Mesenchymal stem cell (in vitro differentiated cells and primary cell): ENCODE measurements at regions not wholly inside any gene's neighbourhood (a gene's known extent, or its start where the extent isn't known, plus 50 kb on each side); places are given as distances from the start of the nearest gene placed in this dataset.
"Not testable (repeated sequence)": the region's sequence is repeated elsewhere in the genome, so short reads cannot be mapped to it uniquely, and the experiment has no call there.

Source experiments
- DNase-seq: peaks from one replicate; pipeline ENCODE4 v3.0.0-alpha.2; 2013
- H2AFZ ChIP-seq: one replicate; pipeline ENCODE4 v1.6.1; 2013; ENCODE audit warnings: low read depth, mild to moderate bottlenecking, control low read depth, inconsistent platforms, low read length, moderate library complexity
- H2AK5ac ChIP-seq: 2 replicates; pipeline ENCODE4 v1.6.1; 2013; ENCODE audit warnings: low read length, moderate library complexity, mild to moderate bottlenecking, inconsistent platforms; ENCODE audit not compliant: severe bottlenecking
- H2BK120ac ChIP-seq: one replicate; pipeline ENCODE4 v1.6.1; 2013; ENCODE audit warnings: low read depth, mild to moderate bottlenecking, inconsistent platforms, low read length, moderate library complexity
- H2BK12ac ChIP-seq, 2 experiments: one replicate each; pipeline ENCODE4 v1.6.1; 2013; ENCODE audit warnings: inconsistent platforms in 2 of 2, low read length in 2 of 2, mild to moderate bottlenecking in 2 of 2, moderate library complexity in 2 of 2, control low read depth in 1 of 2
- H2BK15ac ChIP-seq: one replicate; pipeline ENCODE4 v1.6.1; 2013; ENCODE audit warnings: mild to moderate bottlenecking, low read depth, inconsistent platforms; ENCODE audit not compliant: poor library complexity, severe bottlenecking
- H2BK5ac ChIP-seq: 2 replicates; pipeline ENCODE4 v1.6.1; 2013; ENCODE audit warnings: low read depth, mild to moderate bottlenecking, low read length, control low read depth, inconsistent platforms; ENCODE audit not compliant: poor library complexity, severe bottlenecking
- H3K14ac ChIP-seq, 2 experiments: one replicate each; pipeline ENCODE4 v1.6.1; 2013; ENCODE audit warnings: inconsistent platforms in 2 of 2, low read length in 2 of 2, control low read depth in 1 of 2, mild to moderate bottlenecking in 1 of 2, moderate library complexity in 1 of 2
- H3K18ac ChIP-seq, 2 experiments: one replicate each; pipeline ENCODE4 v1.6.1; 2013; ENCODE audit warnings: inconsistent platforms in 2 of 2, low read length in 2 of 2, control low read depth in 1 of 2, low read depth in 1 of 2, mild to moderate bottlenecking in 1 of 2
- H3K23ac ChIP-seq, 2 experiments: one replicate each; pipeline ENCODE4 v1.6.1; 2013; ENCODE audit warnings: inconsistent platforms in 2 of 2, low read length in 2 of 2, mild to moderate bottlenecking in 2 of 2, moderate library complexity in 2 of 2, control low read depth in 1 of 2
- H3K27ac ChIP-seq: 2 replicates; pipeline ENCODE4 v1.5.1; 2013; ENCODE audit warnings: mild to moderate bottlenecking, moderate library complexity, low read length, control low read depth, inconsistent platforms; ENCODE audit not compliant: poor library complexity, severe bottlenecking
- H3K27me3 ChIP-seq, 2 experiments: 2 replicates each; pipeline versions ENCODE4 v1.6.1 to v1.7.0; 2013; ENCODE audit warnings: low read length in 2 of 2, mild to moderate bottlenecking in 2 of 2, moderate library complexity in 2 of 2, control low read depth in 1 of 2, inconsistent platforms in 1 of 2; ENCODE audit not compliant: control insufficient read depth in 1 of 2, insufficient read depth in 1 of 2
- H3K36me3 ChIP-seq, 2 experiments: 2 replicates each; pipeline versions ENCODE4 v1.6.1 to v1.7.0; 2013; ENCODE audit warnings: low read length in 2 of 2, control low read depth in 1 of 2, inconsistent platforms in 1 of 2, low read depth in 1 of 2, mild to moderate bottlenecking in 1 of 2; ENCODE audit not compliant: insufficient read depth in 2 of 2, control insufficient read depth in 1 of 2
- H3K4ac ChIP-seq, 2 experiments: one replicate each; pipeline ENCODE4 v1.6.1; 2013; ENCODE audit warnings: inconsistent platforms in 2 of 2, low read length in 2 of 2, mild to moderate bottlenecking in 2 of 2, moderate library complexity in 2 of 2, control low read depth in 1 of 2, low read depth in 1 of 2
- H3K4me1 ChIP-seq: 2 replicates; pipeline ENCODE4 v1.6.1; 2013; ENCODE audit warnings: low read depth, low read length, control low read depth; ENCODE audit not compliant: control insufficient read depth, insufficient read depth
- H3K4me2 ChIP-seq: 2 replicates; pipeline ENCODE4 v1.6.1; 2013; ENCODE audit warnings: low read length, mild to moderate bottlenecking, inconsistent platforms; ENCODE audit not compliant: poor library complexity, severe bottlenecking
- H3K4me3 ChIP-seq, 2 experiments: 2 replicates each; pipeline versions ENCODE4 v1.5.1 to v1.7.0; 2013; ENCODE audit warnings: low read length in 2 of 2, mild to moderate bottlenecking in 2 of 2, control low read depth in 1 of 2, low read depth in 1 of 2; ENCODE audit not compliant: insufficient read depth in 1 of 2
- H3K79me1 ChIP-seq: replicated peaks from 2 replicates; pipeline ENCODE4 v1.6.1; 2013; ENCODE audit warnings: mild to moderate bottlenecking, control low read depth, low read length, inconsistent platforms; ENCODE audit not compliant: poor library complexity, severe bottlenecking
- H3K9ac ChIP-seq: 2 replicates; pipeline ENCODE4 v1.7.0; 2013; ENCODE audit warnings: mild to moderate bottlenecking, low read length, moderate library complexity
- H3K9me3 ChIP-seq: 2 replicates; pipeline ENCODE4 v1.7.0; 2013; ENCODE audit warnings: mild to moderate bottlenecking, low read length; ENCODE audit not compliant: control insufficient read depth
- H4K8ac ChIP-seq: one replicate; pipeline ENCODE4 v1.6.1; 2013; ENCODE audit warnings: inconsistent platforms, mild to moderate bottlenecking, low read length, moderate library complexity
- H4K91ac ChIP-seq: one replicate; pipeline ENCODE4 v1.6.1; 2013; ENCODE audit warnings: mild to moderate bottlenecking, low read length, inconsistent platforms
- WGBS: methylation state at CpG from one replicate; pipeline ENCODE4 v1.1.7; 2013; ENCODE audit warnings: mixed read lengths; 5-methylcytosine and 5-hydroxymethylcytosine counted together

- H3K14ac ChIP-seq, result no peak overlapping the region
- H3K4me3 ChIP-seq, result no peak overlapping the region
- H3K36me3 ChIP-seq, result no peaks in the 10 kb centered on the region
- no peak overlapping the region for H2BK12ac ChIP-seq
- no peaks in the 10 kb centered on the region for H3K79me1 ChIP-seq
- H3K27me3 ChIP-seq, result peaks cover 0 to 7% of the 10 kb centered on the region in 2 experiments
- H3K4me1 ChIP-seq, result no peaks in the 10 kb centered on the region
- H3K9ac ChIP-seq, result no peak overlapping the region
- H2BK5ac ChIP-seq, result no peak overlapping the region
- no peak overlapping the region for H4K8ac ChIP-seq
- no peak overlapping the region for H3K4ac ChIP-seq
- no peak overlapping the region for H3K4me2 ChIP-seq
- WGBS, result no CpG with 5 or more reads among the region's 1 CpG
- DNase-seq, result no peak
- H3K27ac ChIP-seq, result no peak overlapping the region
- H2BK120ac ChIP-seq, result no peak overlapping the region
- H2AFZ ChIP-seq, result no peak overlapping the region
- no peak overlapping the region for H2BK15ac ChIP-seq
- H3K18ac ChIP-seq, result no peak overlapping the region
- H2AK5ac ChIP-seq, result no peak overlapping the region
- H4K91ac ChIP-seq, result no peak overlapping the region
- peaks cover 10% of the 10 kb centered on the region for H3K9me3 ChIP-seq
- no peak overlapping the region for H3K23ac ChIP-seq
Observed at GRCh38 chr7:91750091-91750490, 130.4 kb downstream of the MTERF1 start.

GRCh38 chr7:91752102-91752501 lies 128.4 kb downstream of the MTERF1 start:
- Histone ChIP-seq H4K91ac (no peak overlapping the region), H3K4ac (no peak overlapping the region), H3K27ac (no peak overlapping the region), H2AFZ (no peak overlapping the region), H3K23ac (no peak overlapping the region), H3K14ac (no peak overlapping the region), H3K4me2 (no peak overlapping the region), H3K18ac (no peak overlapping the region), H3K79me1 (no peaks in the 10 kb centered on the region), H3K27me3 (peaks cover 0 to 7% of the 10 kb centered on the region in 2 experiments), H2BK12ac (no peak overlapping the region), H2AK5ac (no peak overlapping the region), H3K36me3 (no peaks in the 10 kb centered on the region), H3K9ac (no peak overlapping the region), H4K8ac (no peak overlapping the region), H3K4me3 (no peak overlapping the region), H3K9me3 (peaks cover 19% of the 10 kb centered on the region), H2BK5ac (no peak overlapping the region), H2BK15ac (no peak overlapping the region), H3K4me1 (no peaks in the 10 kb centered on the region), H2BK120ac (no peak overlapping the region)
- DNase-seq, result no peak
- 20% methylated on average over 1 of the region's 1 CpG for WGBS

- H3K4me2 ChIP-seq, H3K23ac ChIP-seq: not testable (repeated sequence)
Observed at GRCh38 chr7:91754280-91754679, 126.2 kb downstream of the MTERF1 start.

GRCh38 chr7:91755121-91755520 lies 125.4 kb downstream of the MTERF1 start:
- peaks cover 23% of the 10 kb centered on the region for H3K9me3 ChIP-seq
- not testable (repeated sequence) for H3K9ac ChIP-seq, H3K4me2 ChIP-seq, H3K4me3 ChIP-seq, H4K8ac ChIP-seq, H2AK5ac ChIP-seq, H4K91ac ChIP-seq, H3K23ac ChIP-seq, DNase-seq, H3K36me3 ChIP-seq, H3K27me3 ChIP-seq, H3K14ac ChIP-seq, H3K27ac ChIP-seq, H2AFZ ChIP-seq, H2BK12ac ChIP-seq, H2BK5ac ChIP-seq, H2BK120ac ChIP-seq, H3K4ac ChIP-seq, H2BK15ac ChIP-seq, H3K18ac ChIP-seq, H3K4me1 ChIP-seq, H3K79me1 ChIP-seq

More at GRCh38 chr7:91754280-91754679, 126.2 kb downstream of the MTERF1 start:
- not testable (repeated sequence) for H3K14ac ChIP-seq, H4K91ac ChIP-seq, H2BK120ac ChIP-seq, H2BK15ac ChIP-seq, H2BK5ac ChIP-seq, H3K79me1 ChIP-seq, H3K36me3 ChIP-seq, H2BK12ac ChIP-seq, DNase-seq, H3K4ac ChIP-seq, H3K4me3 ChIP-seq, H3K27me3 ChIP-seq, H3K9ac ChIP-seq, H3K4me1 ChIP-seq, H3K27ac ChIP-seq, H2AK5ac ChIP-seq, H4K8ac ChIP-seq, H3K18ac ChIP-seq, H2AFZ ChIP-seq
- H3K9me3 ChIP-seq, result peaks cover 26% of the 10 kb centered on the region
- WGBS, result 87% methylated on average over 1 of the region's 1 CpG
